ENCODE measurements at regions not wholly inside any gene's neighbourhood (a gene's known extent, or its start where the extent isn't known, plus 50 kb on each side); places are given as distances from the start of the nearest gene placed in this dataset.

- Mint-ChIP-seq H3K4me3 (no peak overlapping the region), H3K36me3 (ENCODE audit: low read depth) (no peaks in the 10 kb centered on the region), H3K9me3 (no peaks in the 10 kb centered on the region), H3K27ac (ENCODE audit: unreplicated experiment) (peak overlapping the region; percentile 16), H3K27me3 (ENCODE audit: low read depth) (no peaks in the 10 kb centered on the region), H3K4me1 (peaks cover 21% of the 10 kb centered on the region)
- no peak for DNase-seq (ENCODE audit: low read depth, low spot score)
- TF ChIP-seq CTCF (conservative IDR thresholded peaks at IDR 0.05) = no peak
These were observed 371.2 kb downstream of the BTG1 start for GRCh38 chr12:91774434-91774921.

- H3K36me3 Mint-ChIP-seq (ENCODE audit: low read depth) = no peaks in the 10 kb centered on the region
- peaks cover 16% of the 10 kb centered on the region for H3K4me1 Mint-ChIP-seq
- H3K9me3 Mint-ChIP-seq = no peaks in the 10 kb centered on the region
- H3K27ac Mint-ChIP-seq (ENCODE audit: unreplicated experiment) = no peak overlapping the region
- DNase-seq (ENCODE audit: low read depth, low spot score) = no peak
- no peaks in the 10 kb centered on the region for H3K27me3 Mint-ChIP-seq (ENCODE audit: low read depth)
- no peak for TF ChIP-seq CTCF (conservative IDR thresholded peaks at IDR 0.05)
- H3K4me3 Mint-ChIP-seq = no peak overlapping the region
These were observed 371.8 kb downstream of the BTG1 start for GRCh38 chr12:91773749-91774429.

GRCh38 chr12:91772411-91772810 is 373.2 kb downstream of the BTG1 start:
- no peak for DNase-seq (ENCODE audit: low read depth, low spot score)
- H3K4me1 Mint-ChIP-seq = peaks cover 5% of the 10 kb centered on the region

GRCh38 chr12:91769736-91770135 is 375.9 kb downstream of the BTG1 start:
- no peaks in the 10 kb centered on the region for H3K4me1 Mint-ChIP-seq
- no peak for DNase-seq (ENCODE audit: low read depth, low spot score)
- no peaks in the 10 kb centered on the region for H3K36me3 Mint-ChIP-seq (ENCODE audit: low read depth)
- no peak for TF ChIP-seq CTCF (conservative IDR thresholded peaks at IDR 0.05)
- H3K9me3 Mint-ChIP-seq = no peaks in the 10 kb centered on the region
- H3K4me3 Mint-ChIP-seq = no peak overlapping the region
- H3K27me3 Mint-ChIP-seq (ENCODE audit: low read depth) = no peaks in the 10 kb centered on the region
- H3K27ac Mint-ChIP-seq (ENCODE audit: unreplicated experiment) = no peak overlapping the region

More at GRCh38 chr12:91772411-91772810, 373.2 kb downstream of the BTG1 start:
- no peaks in the 10 kb centered on the region for H3K36me3 Mint-ChIP-seq (ENCODE audit: low read depth)
- no peak for TF ChIP-seq CTCF (conservative IDR thresholded peaks at IDR 0.05)
- H3K4me3 Mint-ChIP-seq = no peak overlapping the region
- no peaks in the 10 kb centered on the region for H3K9me3 Mint-ChIP-seq
- no peaks in the 10 kb centered on the region for H3K27me3 Mint-ChIP-seq (ENCODE audit: low read depth)
- H3K27ac Mint-ChIP-seq (ENCODE audit: unreplicated experiment) = no peak overlapping the region

GRCh38 chr12:91767237-91767636 is 378.4 kb downstream of the BTG1 start:
- Mint-ChIP-seq H3K4me1 (no peaks in the 10 kb centered on the region), H3K36me3 (ENCODE audit: low read depth) (no peaks in the 10 kb centered on the region), H3K27ac (ENCODE audit: unreplicated experiment) (no peak overlapping the region), H3K9me3 (no peaks in the 10 kb centered on the region), H3K27me3 (ENCODE audit: low read depth) (no peaks in the 10 kb centered on the region), H3K4me3 (no peak overlapping the region)
- TF ChIP-seq CTCF (conservative IDR thresholded peaks at IDR 0.05) = no peak
- no peak for DNase-seq (ENCODE audit: low read depth, low spot score)
